ENCODE measurements at regions not wholly inside any gene's neighbourhood (a gene's known extent, or its start where the extent isn't known, plus 50 kb on each side); places are given as distances from the start of the nearest gene placed in this dataset.

- Histone ChIP-seq H3K9me3 (ENCODE audit: low read depth) (no peaks in the 10 kb centered on the region), H3K79me2 (ENCODE audit: insufficient read depth) (no peaks in the 10 kb centered on the region), H3K4me2 (ENCODE audit: unreplicated experiment) (no peak overlapping the region), H3K9ac (no peak overlapping the region), H3K4me3 (no peak overlapping the region), H2AFZ (no peak overlapping the region), H3K9me2 (ENCODE audit: insufficient read depth) (no peaks in the 10 kb centered on the region), H4K20me1 (ENCODE audit: insufficient read depth) (no peaks in the 10 kb centered on the region), H3K27me3 (replicated peaks; ENCODE audit: insufficient read depth) (no peaks in the 10 kb centered on the region; the same call in 1 of the 2 replicates), H3F3A (ENCODE audit: insufficient read depth) (no peaks in the 10 kb centered on the region), H3K36me3 (ENCODE audit: low read depth) (no peaks in the 10 kb centered on the region), H3K27ac (no peak overlapping the region), H3K4me1 (ENCODE audit: insufficient read depth) (no peaks in the 10 kb centered on the region)
- no peak for DNase-seq
- 18 to 21% methylated on average over 1 of the region's 1 CpG for WGBS, 2 experiments (ENCODE audit: low coverage in 1 of 2, low lambda C conversion rate in 2 of 2, missing lambda C conversion rate in 2 of 2)
- in situ Hi-C loops (cut with MboI): no loop called here
- no peak for TF ChIP-seq EZH2 (IDR thresholded peaks at IDR 0.05; ENCODE audit: insufficient read depth, poor library complexity, severe bottlenecking)
- no peak for TF ChIP-seq EZH2phosphoT487 (IDR thresholded peaks at IDR 0.05; ENCODE audit: insufficient read depth, low read depth)
Observed at GRCh38 chr1:42096554-42096953, 56.7 kb upstream of the GUCA2B start.

DNA sequence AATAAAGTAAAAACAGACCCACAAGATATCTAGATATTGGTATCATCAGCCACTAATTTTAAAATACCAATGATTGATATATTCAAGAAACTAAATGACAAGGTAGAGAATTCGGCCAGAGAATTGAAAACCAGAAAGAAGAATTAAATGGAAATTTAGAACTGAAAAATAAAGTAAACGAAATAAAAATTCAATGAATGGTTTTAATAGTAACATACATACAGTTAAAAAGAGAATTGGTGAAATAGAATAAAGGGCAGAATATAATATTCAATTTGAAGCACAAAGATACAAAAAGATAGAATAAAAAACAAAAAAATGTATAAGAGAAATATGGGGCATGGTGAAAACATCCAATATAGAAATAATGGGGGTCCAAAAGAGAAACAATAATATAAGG, 64.0 kb upstream of the GUCA2B start:
- H3K4me2 ChIP-seq (ENCODE audit: unreplicated experiment): no peak overlapping the region
- DNase-seq: no peak
- H3K27me3 ChIP-seq (replicated peaks; ENCODE audit: insufficient read depth): peaks cover 5% of the 10 kb centered on the region; the same call in 1 of the 2 replicates
- no peaks in the 10 kb centered on the region for H3K79me2 ChIP-seq (ENCODE audit: insufficient read depth)
- H4K20me1 ChIP-seq (ENCODE audit: insufficient read depth): no peaks in the 10 kb centered on the region
- no peak overlapping the region for H3K4me3 ChIP-seq
- H3F3A ChIP-seq (ENCODE audit: insufficient read depth): no peaks in the 10 kb centered on the region
- WGBS, 2 experiments (ENCODE audit: low coverage in 1 of 2, low lambda C conversion rate in 2 of 2, missing lambda C conversion rate in 2 of 2): 12 to 25% methylated on average over 2 of the region's 2 CpGs
- H3K4me1 ChIP-seq (ENCODE audit: insufficient read depth): no peaks in the 10 kb centered on the region
- TF ChIP-seq EZH2 (IDR thresholded peaks at IDR 0.05; ENCODE audit: insufficient read depth, poor library complexity, severe bottlenecking): no peak
- TF ChIP-seq EZH2phosphoT487 (IDR thresholded peaks at IDR 0.05; ENCODE audit: insufficient read depth, low read depth): no peak
- H2AFZ ChIP-seq: no peak overlapping the region
- H3K27ac ChIP-seq: no peak overlapping the region
- H3K9me2 ChIP-seq (ENCODE audit: insufficient read depth): no peaks in the 10 kb centered on the region
- H3K36me3 ChIP-seq (ENCODE audit: low read depth): no peaks in the 10 kb centered on the region
- in situ Hi-C loops (cut with MboI): no loop called here
- H3K9me3 ChIP-seq (ENCODE audit: low read depth): no peaks in the 10 kb centered on the region
- H3K9ac ChIP-seq: no peak overlapping the region

DNA sequence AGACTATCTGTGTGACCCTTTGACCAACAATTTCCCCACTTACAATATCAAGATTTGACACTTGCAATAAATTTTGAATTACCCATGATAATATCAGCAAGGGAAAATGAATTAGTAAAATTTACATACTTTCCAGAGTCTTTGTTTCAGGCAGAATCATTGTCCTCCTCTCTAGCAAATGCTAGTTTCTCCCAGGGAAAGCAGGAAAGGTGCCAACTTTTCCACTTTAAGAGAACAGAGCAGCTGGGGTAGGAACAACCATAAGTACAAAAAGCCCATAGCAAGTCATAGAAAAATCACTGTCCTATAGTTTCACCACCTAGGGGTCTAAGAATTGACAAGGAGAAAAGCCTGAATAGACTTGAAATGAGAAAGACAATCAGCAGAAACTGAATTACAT, 67.1 kb upstream of the GUCA2B start:
- Histone ChIP-seq H3K4me2 (ENCODE audit: unreplicated experiment) (no peak overlapping the region), H3K9me2 (ENCODE audit: insufficient read depth) (no peaks in the 10 kb centered on the region), H3K36me3 (ENCODE audit: low read depth) (no peaks in the 10 kb centered on the region), H3K9me3 (ENCODE audit: low read depth) (no peaks in the 10 kb centered on the region), H2AFZ (no peak overlapping the region), H3K27me3 (replicated peaks; ENCODE audit: insufficient read depth) (peaks cover 15% of the 10 kb centered on the region; the same call in 1 of the 2 replicates), H3F3A (ENCODE audit: insufficient read depth) (no peaks in the 10 kb centered on the region), H3K27ac (no peak overlapping the region), H3K4me3 (no peak overlapping the region), H3K79me2 (ENCODE audit: insufficient read depth) (no peaks in the 10 kb centered on the region), H4K20me1 (ENCODE audit: insufficient read depth) (no peaks in the 10 kb centered on the region), H3K4me1 (ENCODE audit: insufficient read depth) (no peaks in the 10 kb centered on the region), H3K9ac (no peak overlapping the region)
- DNase-seq: no peak
- TF ChIP-seq EZH2 (IDR thresholded peaks at IDR 0.05; ENCODE audit: insufficient read depth, poor library complexity, severe bottlenecking) (no peak), EZH2phosphoT487 (IDR thresholded peaks at IDR 0.05; ENCODE audit: insufficient read depth, low read depth) (no peak)
- in situ Hi-C loops (cut with MboI): no loop called here

DNA sequence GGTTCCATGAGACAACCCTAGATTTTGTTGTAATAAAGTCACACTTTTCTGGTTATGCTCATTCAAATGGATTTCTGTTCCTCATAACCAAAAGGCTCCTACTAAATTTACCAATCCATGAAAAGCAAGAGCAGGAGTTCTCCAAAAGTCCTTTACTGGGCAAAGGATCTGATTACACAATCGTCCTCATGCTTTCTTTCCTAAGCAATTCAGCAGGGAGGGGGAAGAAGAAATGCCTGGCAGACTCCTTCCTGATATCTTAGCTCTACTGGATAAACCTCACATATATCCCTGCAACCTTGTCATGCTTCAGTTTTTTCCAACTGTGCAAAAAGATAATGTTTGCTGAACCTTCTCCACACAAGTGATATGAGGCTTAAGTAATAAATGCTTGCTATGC, 67.6 kb upstream of the GUCA2B start:
- H2AFZ ChIP-seq: peak overlapping the region; percentile 29; the same call in 1 of the 2 replicates
- no peaks in the 10 kb centered on the region for H3K9me2 ChIP-seq (ENCODE audit: insufficient read depth)
- H3K4me2 ChIP-seq (ENCODE audit: unreplicated experiment): peak overlapping the region; percentile 23
- 4 to 6% methylated on average over 1 of the region's 1 CpG for WGBS, 2 experiments (ENCODE audit: low coverage in 1 of 2, low lambda C conversion rate in 2 of 2, missing lambda C conversion rate in 2 of 2)
- H3K4me3 ChIP-seq: no peak overlapping the region
- no peaks in the 10 kb centered on the region for H3K4me1 ChIP-seq (ENCODE audit: insufficient read depth)
- H3K9me3 ChIP-seq (ENCODE audit: low read depth): no peaks in the 10 kb centered on the region
- no peak overlapping the region for H3K27ac ChIP-seq
- no peaks in the 10 kb centered on the region for H3K79me2 ChIP-seq (ENCODE audit: insufficient read depth)
- H3K9ac ChIP-seq: no peak overlapping the region
- no peak for TF ChIP-seq EZH2 (IDR thresholded peaks at IDR 0.05; ENCODE audit: insufficient read depth, poor library complexity, severe bottlenecking)
- TF ChIP-seq EZH2phosphoT487 (IDR thresholded peaks at IDR 0.05; ENCODE audit: insufficient read depth, low read depth): no peak
- in situ Hi-C loops (cut with MboI): no loop called here
- H4K20me1 ChIP-seq (ENCODE audit: insufficient read depth): no peaks in the 10 kb centered on the region
- peaks cover 15% of the 10 kb centered on the region; the same call in 1 of the 2 replicates for H3K27me3 ChIP-seq (replicated peaks; ENCODE audit: insufficient read depth)
- no peaks in the 10 kb centered on the region for H3K36me3 ChIP-seq (ENCODE audit: low read depth)
- DNase-seq: peak; percentile 36
- no peaks in the 10 kb centered on the region for H3F3A ChIP-seq (ENCODE audit: insufficient read depth)

GRCh38 chr1:42081475-42081874, 71.7 kb upstream of the GUCA2B start:
- Histone ChIP-seq H2AFZ (no peak overlapping the region), H3K9me2 (ENCODE audit: insufficient read depth) (no peaks in the 10 kb centered on the region), H3K4me2 (ENCODE audit: unreplicated experiment) (no peak overlapping the region), H3K9ac (no peak overlapping the region), H3K27me3 (replicated peaks; ENCODE audit: insufficient read depth) (peaks cover 25% of the 10 kb centered on the region), H3K79me2 (ENCODE audit: insufficient read depth) (no peaks in the 10 kb centered on the region), H3K9me3 (ENCODE audit: low read depth) (no peaks in the 10 kb centered on the region), H3K4me1 (ENCODE audit: insufficient read depth) (no peaks in the 10 kb centered on the region), H3K36me3 (ENCODE audit: low read depth) (no peaks in the 10 kb centered on the region), H4K20me1 (ENCODE audit: insufficient read depth) (no peaks in the 10 kb centered on the region), H3K4me3 (no peak overlapping the region), H3F3A (ENCODE audit: insufficient read depth) (no peaks in the 10 kb centered on the region), H3K27ac (no peak overlapping the region)
- in situ Hi-C loops (cut with MboI): no loop called here
- 24 to 31% methylated on average over 2 of the region's 2 CpGs for WGBS, 2 experiments (ENCODE audit: low coverage in 1 of 2, low lambda C conversion rate in 2 of 2, missing lambda C conversion rate in 2 of 2)
- TF ChIP-seq EZH2phosphoT487 (IDR thresholded peaks at IDR 0.05; ENCODE audit: insufficient read depth, low read depth) (no peak), EZH2 (IDR thresholded peaks at IDR 0.05; ENCODE audit: insufficient read depth, poor library complexity, severe bottlenecking) (no peak)
- no peak for DNase-seq

Measured in GM23248 (cell line).